ENCODE measurements at regions not wholly inside any gene's neighbourhood (a gene's known extent, or its start where the extent isn't known, plus 50 kb on each side); places are given as distances from the start of the nearest gene placed in this dataset.
"Not testable (repeated sequence)": the region's sequence is repeated elsewhere in the genome, so short reads cannot be mapped to it uniquely, and the experiment has no call there.

GRCh38 chr12:89162589-89163261, 189.6 kb downstream of the DUSP6 start:
- DNase-seq (ENCODE audit: insufficient read length), result no peak
- no peak for TF ChIP-seq POLR2AphosphoS5 (IDR thresholded peaks at IDR 0.05; ENCODE audit: low read depth, low read length)
- no peak for TF ChIP-seq POLR2A (IDR thresholded peaks at IDR 0.05; ENCODE audit: low read depth, low read length)
- no peak for TF ChIP-seq TAF1 (IDR thresholded peaks at IDR 0.05; ENCODE audit: borderline replicate concordance, low read depth, low read length)
- FAIRE-seq, result no peak

GRCh38 chr12:89161557-89161956, 190.7 kb downstream of the DUSP6 start:
- DNase-seq (ENCODE audit: insufficient read length) (no peak), FAIRE-seq (no peak)
- TF ChIP-seq POLR2A (IDR thresholded peaks at IDR 0.05; ENCODE audit: low read depth, low read length) (no peak), TAF1 (IDR thresholded peaks at IDR 0.05; ENCODE audit: borderline replicate concordance, low read depth, low read length) (no peak), POLR2AphosphoS5 (IDR thresholded peaks at IDR 0.05; ENCODE audit: low read depth, low read length) (no peak)

- no peak for TF ChIP-seq POLR2AphosphoS5 (IDR thresholded peaks at IDR 0.05; ENCODE audit: low read depth, low read length)
- no peak for TF ChIP-seq TAF1 (IDR thresholded peaks at IDR 0.05; ENCODE audit: borderline replicate concordance, low read depth, low read length)
- no peak for TF ChIP-seq POLR2A (IDR thresholded peaks at IDR 0.05; ENCODE audit: low read depth, low read length)
- FAIRE-seq (no peak), DNase-seq (ENCODE audit: insufficient read length) (no peak)
Measured at GRCh38 chr12:89160716-89161123, 191.6 kb downstream of the DUSP6 start.

- TF ChIP-seq TAF1 (IDR thresholded peaks at IDR 0.05; ENCODE audit: borderline replicate concordance, low read depth, low read length) (no peak), POLR2AphosphoS5 (IDR thresholded peaks at IDR 0.05; ENCODE audit: low read depth, low read length) (no peak), POLR2A (IDR thresholded peaks at IDR 0.05; ENCODE audit: low read depth, low read length) (no peak)
- DNase-seq (ENCODE audit: insufficient read length), result no peak
- no peak for FAIRE-seq
Measured at GRCh38 chr12:89157413-89157812, 194.9 kb downstream of the DUSP6 start.

- TF ChIP-seq TAF1 (IDR thresholded peaks at IDR 0.05; ENCODE audit: borderline replicate concordance, low read depth, low read length), result no peak
- DNase-seq (ENCODE audit: insufficient read length), result no peak
- FAIRE-seq, result no peak
Measured at GRCh38 chr12:89156862-89157262, 195.4 kb downstream of the DUSP6 start.

GRCh38 chr12:89156340-89156739, 196.0 kb downstream of the DUSP6 start:
- DNase-seq (ENCODE audit: insufficient read length), result no peak
- FAIRE-seq, result no peak
- no peak for TF ChIP-seq TAF1 (IDR thresholded peaks at IDR 0.05; ENCODE audit: borderline replicate concordance, low read depth, low read length)
- no peak for TF ChIP-seq POLR2A (IDR thresholded peaks at IDR 0.05; ENCODE audit: low read depth, low read length)
- no peak for TF ChIP-seq POLR2AphosphoS5 (IDR thresholded peaks at IDR 0.05; ENCODE audit: low read depth, low read length)

- DNase-seq (ENCODE audit: insufficient read length) (no peak), FAIRE-seq (no peak)
- TF ChIP-seq TAF1 (IDR thresholded peaks at IDR 0.05; ENCODE audit: borderline replicate concordance, low read depth, low read length) (no peak), POLR2A (IDR thresholded peaks at IDR 0.05; ENCODE audit: low read depth, low read length) (no peak), POLR2AphosphoS5 (IDR thresholded peaks at IDR 0.05; ENCODE audit: low read depth, low read length) (no peak)
Measured at GRCh38 chr12:89155826-89156225, 196.5 kb downstream of the DUSP6 start.

GRCh38 chr12:89154743-89155499, 197.4 kb downstream of the DUSP6 start:
- no peak for TF ChIP-seq POLR2A (IDR thresholded peaks at IDR 0.05; ENCODE audit: low read depth, low read length)
- no peak for TF ChIP-seq TAF1 (IDR thresholded peaks at IDR 0.05; ENCODE audit: borderline replicate concordance, low read depth, low read length)
- no peak for TF ChIP-seq POLR2AphosphoS5 (IDR thresholded peaks at IDR 0.05; ENCODE audit: low read depth, low read length)
- DNase-seq (ENCODE audit: insufficient read length) (no peak), FAIRE-seq (no peak)

GRCh38 chr12:89153341-89153740, 199.0 kb downstream of the DUSP6 start:
- TF ChIP-seq TAF1 (IDR thresholded peaks at IDR 0.05; ENCODE audit: borderline replicate concordance, low read depth, low read length) (no peak), POLR2AphosphoS5 (IDR thresholded peaks at IDR 0.05; ENCODE audit: low read depth, low read length) (no peak), POLR2A (IDR thresholded peaks at IDR 0.05; ENCODE audit: low read depth, low read length) (no peak)
- FAIRE-seq, result no peak
- no peak for DNase-seq (ENCODE audit: insufficient read length)

- FAIRE-seq, result no peak
- DNase-seq (ENCODE audit: insufficient read length), result no peak
- TF ChIP-seq POLR2A (IDR thresholded peaks at IDR 0.05; ENCODE audit: low read depth, low read length) (no peak), TAF1 (IDR thresholded peaks at IDR 0.05; ENCODE audit: borderline replicate concordance, low read depth, low read length) (no peak), POLR2AphosphoS5 (IDR thresholded peaks at IDR 0.05; ENCODE audit: low read depth, low read length) (no peak)
Measured at GRCh38 chr12:89151536-89151935, 200.8 kb downstream of the DUSP6 start.

- DNase-seq (ENCODE audit: insufficient read length); FAIRE-seq: not testable (repeated sequence)
Measured at GRCh38 chr12:89150789-89151188, 201.5 kb downstream of the DUSP6 start.

- no peak for TF ChIP-seq TAF1 (IDR thresholded peaks at IDR 0.05; ENCODE audit: borderline replicate concordance, low read depth, low read length)
- no peak for TF ChIP-seq POLR2AphosphoS5 (IDR thresholded peaks at IDR 0.05; ENCODE audit: low read depth, low read length)
- no peak for TF ChIP-seq POLR2A (IDR thresholded peaks at IDR 0.05; ENCODE audit: low read depth, low read length)
- DNase-seq (ENCODE audit: insufficient read length) (no peak), FAIRE-seq (no peak)
Measured at GRCh38 chr12:89140602-89141238, 211.6 kb downstream of the DUSP6 start.

Measured in GM12892 (cell line).